PFSK-1 (cell line): ENCODE measurements at regions not wholly inside any gene's neighbourhood (a gene's known extent, or its start where the extent isn't known, plus 50 kb on each side); places are given as distances from the start of the nearest gene placed in this dataset.

ENCODE experiments used
- FOXP2 ChIP-seq: optimal IDR thresholded peaks from 2 replicates; pipeline ENCODE3; 2011; ENCODE audit warnings: borderline replicate concordance, control low read depth, inconsistent platforms; ENCODE audit not compliant: insufficient read depth; ENCODE audit errors: extremely low read length, extremely low read depth
- POLR2AphosphoS5 ChIP-seq: IDR thresholded peaks from 2 replicates; pipeline ENCODE4 v1.6.1; 2012; ENCODE audit warnings: low read depth, mild to moderate bottlenecking, control low read depth, low read length, moderate library complexity
- SIN3A ChIP-seq: IDR thresholded peaks from 2 replicates; pipeline ENCODE4 v1.6.1; 2012; ENCODE audit warnings: mild to moderate bottlenecking, low read length, moderate library complexity, borderline replicate concordance; ENCODE audit not compliant: insufficient read depth
- TAF1 ChIP-seq: IDR thresholded peaks from 2 replicates; pipeline ENCODE4 v1.6.1; 2012; ENCODE audit warnings: low read length, control low read depth, borderline replicate concordance; ENCODE audit not compliant: insufficient read depth
- TF ChIP-seq, protein P1 (sequence below), 2 experiments: IDR thresholded peaks; 2 replicates each; pipeline versions ENCODE4 v1.6.1 to v1.8.0; 2011 to 2012; ENCODE audit warnings: low read depth in 2 of 2, low read length in 2 of 2, control low read depth in 1 of 2, inconsistent platforms in 1 of 2, mild to moderate bottlenecking in 1 of 2, moderate library complexity in 1 of 2; ENCODE audit not compliant: insufficient read depth in 1 of 2

DNA sequence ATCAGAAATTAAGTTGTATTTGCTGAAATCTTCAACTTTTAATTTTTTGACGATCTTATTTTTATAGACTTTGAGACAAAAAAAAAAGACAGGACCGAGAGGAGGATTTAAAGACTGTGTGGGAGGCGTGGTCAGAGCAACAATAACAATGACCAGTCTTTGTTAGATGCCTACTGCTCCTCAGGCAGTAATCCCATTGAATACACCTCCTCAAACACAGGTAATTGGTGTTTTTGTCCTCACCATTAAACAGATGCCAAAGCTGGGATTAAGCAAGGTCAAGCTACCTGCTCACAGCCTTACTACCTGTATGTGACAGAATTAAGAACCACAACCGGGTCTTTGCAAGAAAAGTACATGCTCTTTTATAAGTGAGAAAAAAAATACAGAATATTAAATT, 233.3 kb upstream of the GRAMD2B start:
- TF ChIP-seq, protein P1, sequence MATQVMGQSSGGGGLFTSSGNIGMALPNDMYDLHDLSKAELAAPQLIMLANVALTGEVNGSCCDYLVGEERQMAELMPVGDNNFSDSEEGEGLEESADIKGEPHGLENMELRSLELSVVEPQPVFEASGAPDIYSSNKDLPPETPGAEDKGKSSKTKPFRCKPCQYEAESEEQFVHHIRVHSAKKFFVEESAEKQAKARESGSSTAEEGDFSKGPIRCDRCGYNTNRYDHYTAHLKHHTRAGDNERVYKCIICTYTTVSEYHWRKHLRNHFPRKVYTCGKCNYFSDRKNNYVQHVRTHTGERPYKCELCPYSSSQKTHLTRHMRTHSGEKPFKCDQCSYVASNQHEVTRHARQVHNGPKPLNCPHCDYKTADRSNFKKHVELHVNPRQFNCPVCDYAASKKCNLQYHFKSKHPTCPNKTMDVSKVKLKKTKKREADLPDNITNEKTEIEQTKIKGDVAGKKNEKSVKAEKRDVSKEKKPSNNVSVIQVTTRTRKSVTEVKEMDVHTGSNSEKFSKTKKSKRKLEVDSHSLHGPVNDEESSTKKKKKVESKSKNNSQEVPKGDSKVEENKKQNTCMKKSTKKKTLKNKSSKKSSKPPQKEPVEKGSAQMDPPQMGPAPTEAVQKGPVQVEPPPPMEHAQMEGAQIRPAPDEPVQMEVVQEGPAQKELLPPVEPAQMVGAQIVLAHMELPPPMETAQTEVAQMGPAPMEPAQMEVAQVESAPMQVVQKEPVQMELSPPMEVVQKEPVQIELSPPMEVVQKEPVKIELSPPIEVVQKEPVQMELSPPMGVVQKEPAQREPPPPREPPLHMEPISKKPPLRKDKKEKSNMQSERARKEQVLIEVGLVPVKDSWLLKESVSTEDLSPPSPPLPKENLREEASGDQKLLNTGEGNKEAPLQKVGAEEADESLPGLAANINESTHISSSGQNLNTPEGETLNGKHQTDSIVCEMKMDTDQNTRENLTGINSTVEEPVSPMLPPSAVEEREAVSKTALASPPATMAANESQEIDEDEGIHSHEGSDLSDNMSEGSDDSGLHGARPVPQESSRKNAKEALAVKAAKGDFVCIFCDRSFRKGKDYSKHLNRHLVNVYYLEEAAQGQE (IDR thresholded peaks at IDR 0.05; ENCODE audit: insufficient read depth in 1 of 2, low read depth in 2 of 2, low read length in 2 of 2): no peak
- TF ChIP-seq TAF1 (no peak), FOXP2 (no peak), POLR2AphosphoS5 (no peak), SIN3A (no peak)

DNA sequence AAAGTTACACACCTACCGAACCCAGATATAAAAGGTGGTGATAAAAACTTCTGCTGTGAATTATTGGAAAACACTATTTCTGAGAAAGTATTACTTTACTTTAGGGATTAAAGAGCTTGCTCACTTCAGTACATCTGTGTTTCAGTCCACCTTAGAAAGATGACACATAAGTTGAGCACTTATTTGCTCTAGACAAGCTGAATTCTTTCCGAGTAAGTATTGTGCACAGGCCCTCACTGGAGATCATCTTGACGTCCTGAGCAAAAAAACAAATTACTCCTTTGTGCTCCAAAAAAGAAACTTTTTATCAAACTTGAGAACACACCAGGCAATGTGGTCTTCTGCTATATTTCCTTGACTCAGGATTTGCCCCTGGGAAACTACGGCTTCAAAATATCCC, 231.0 kb upstream of the GRAMD2B start:
- TF ChIP-seq TAF1 (no peak), SIN3A (no peak), FOXP2 (no peak), POLR2AphosphoS5 (no peak)
- TF ChIP-seq, protein P1 (IDR thresholded peaks at IDR 0.05; ENCODE audit: insufficient read depth in 1 of 2, low read depth in 2 of 2, low read length in 2 of 2): no peak

DNA sequence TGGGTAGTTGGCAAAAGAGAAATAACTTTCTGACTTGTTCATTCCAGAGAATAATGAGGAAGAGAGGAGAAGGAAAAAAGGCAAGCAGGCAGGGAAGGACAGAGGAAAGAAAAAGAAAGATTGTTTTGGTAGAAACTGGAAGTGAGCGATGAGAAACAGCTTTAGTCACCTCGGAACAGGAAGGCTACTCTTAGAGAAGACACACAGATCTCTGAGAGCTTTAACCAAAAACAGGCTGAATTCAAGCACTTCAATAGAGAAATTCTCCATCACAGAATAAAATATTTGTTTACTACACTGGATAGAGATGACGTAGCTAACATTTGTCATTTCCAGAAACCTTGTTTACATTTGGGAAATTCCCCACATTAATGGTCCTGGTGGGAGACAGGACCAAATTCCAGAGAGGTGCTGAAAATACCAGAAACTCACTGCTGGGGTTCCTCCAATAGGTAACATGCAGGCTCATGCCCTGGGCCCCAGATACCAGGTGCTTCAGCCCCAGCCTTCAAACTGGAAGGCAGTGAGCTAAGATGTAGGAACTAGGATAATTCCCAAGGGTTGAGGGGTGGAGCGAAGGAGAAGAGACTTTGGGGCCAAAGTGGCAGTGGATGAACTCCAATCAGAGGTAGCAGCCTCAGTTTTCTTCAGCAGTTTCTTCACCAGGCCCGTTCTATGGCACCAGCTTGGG, 227.7 kb upstream of the GRAMD2B start:
- TF ChIP-seq, protein P1 (IDR thresholded peaks at IDR 0.05; ENCODE audit: insufficient read depth in 1 of 2, low read depth in 2 of 2, low read length in 2 of 2): no peak
- no peak for TF ChIP-seq POLR2AphosphoS5
- no peak for TF ChIP-seq FOXP2
- TF ChIP-seq TAF1: no peak
- TF ChIP-seq SIN3A: no peak

GRCh38 chr5:126198531-126198930, 224.7 kb upstream of the GRAMD2B start:
- TF ChIP-seq FOXP2: no peak
- TF ChIP-seq TAF1: no peak
- TF ChIP-seq, protein P1 (IDR thresholded peaks at IDR 0.05; ENCODE audit: insufficient read depth in 1 of 2, low read depth in 2 of 2, low read length in 2 of 2): no peak
- no peak for TF ChIP-seq SIN3A
- TF ChIP-seq POLR2AphosphoS5: no peak

DNA sequence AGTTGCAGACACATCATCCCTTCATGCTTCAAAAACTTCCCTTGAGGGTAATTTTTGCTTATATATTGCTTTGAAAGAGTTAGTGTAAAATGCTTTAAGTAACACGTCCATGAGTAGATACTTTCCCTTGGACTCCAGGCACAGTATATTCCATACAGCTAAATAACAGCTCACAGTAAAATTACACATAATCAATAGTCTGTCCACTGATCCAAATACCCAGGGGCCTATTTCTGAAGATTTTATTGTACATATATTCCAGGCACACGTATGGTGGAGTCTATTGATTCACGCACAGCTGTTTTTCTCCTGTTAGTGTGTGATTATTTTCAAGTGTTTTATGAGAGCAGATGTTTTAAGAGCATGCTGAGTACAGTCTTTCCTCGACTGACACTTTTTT, 223.7 kb upstream of the GRAMD2B start:
- TF ChIP-seq POLR2AphosphoS5 (no peak), SIN3A (no peak), TAF1 (no peak), FOXP2 (no peak)
- TF ChIP-seq, protein P1 (IDR thresholded peaks at IDR 0.05; ENCODE audit: insufficient read depth in 1 of 2, low read depth in 2 of 2, low read length in 2 of 2): no peak
